Chondrocyte (in vitro differentiated cells): ENCODE measurements at regions not wholly inside any gene's neighbourhood (a gene's known extent, or its start where the extent isn't known, plus 50 kb on each side); places are given as distances from the start of the nearest gene placed in this dataset.
"Not testable (repeated sequence)": the region's sequence is repeated elsewhere in the genome, so short reads cannot be mapped to it uniquely, and the experiment has no call there.

ENCODE experiments used
- DNase-seq: peaks from one replicate; pipeline ENCODE4 v3.0.0; 2021; ENCODE audit warnings: mixed read lengths, low spot score
- H3K27ac Mint-ChIP-seq: one replicate; pipeline ENCODE4 v1.8.0; 2021; ENCODE audit warnings: mild to moderate bottlenecking, moderate library complexity, mixed read lengths; ENCODE audit not compliant: unreplicated experiment
- H3K27me3 Mint-ChIP-seq: 2 replicates; pipeline ENCODE4 v1.8.0; 2021; ENCODE audit warnings: low read depth, mixed read lengths
- H3K36me3 Mint-ChIP-seq: 2 replicates; pipeline ENCODE4 v1.8.0; 2021; ENCODE audit warnings: low read depth, mixed read lengths
- H3K4me1 Mint-ChIP-seq: 2 replicates; pipeline ENCODE4 v1.8.0; 2021; ENCODE audit warnings: low read depth, mild to moderate bottlenecking, mixed read lengths
- H3K4me3 Mint-ChIP-seq: one replicate; pipeline ENCODE4 v1.8.0; 2021; ENCODE audit warnings: mild to moderate bottlenecking, moderate library complexity, mixed read lengths; ENCODE audit not compliant: unreplicated experiment
- H3K9me3 Mint-ChIP-seq: 2 replicates; pipeline ENCODE4 v1.8.0; 2021; ENCODE audit warnings: low read depth, mixed read lengths
- CTCF ChIP-seq: fragments of 200-600 bp; sonication (generic); IDR thresholded peaks from 2 replicates; pipeline ENCODE4 v1.5.0; 2021; ENCODE audit warnings: antibody characterized with exemption, mild to moderate bottlenecking, moderate library complexity

DNA sequence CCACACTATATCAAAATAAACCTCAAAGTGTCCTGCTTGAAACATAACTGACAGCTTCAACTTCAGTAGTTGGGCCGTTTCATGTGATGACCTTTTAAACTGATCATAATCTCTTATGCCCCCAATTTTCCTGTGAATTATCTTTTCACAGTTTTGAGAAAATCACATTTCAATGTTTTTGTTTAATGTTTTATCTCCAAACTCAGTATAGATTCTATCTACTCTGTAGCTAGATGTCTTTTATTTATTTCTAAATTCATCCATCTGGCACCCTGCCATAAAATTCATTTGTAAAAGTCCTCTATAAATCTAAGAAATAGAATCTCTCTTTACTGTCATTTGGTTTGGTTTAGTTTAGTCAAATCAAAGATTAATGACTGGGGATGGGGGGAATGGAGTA lies 557.3 kb downstream of the ANKRD50 start:
- Mint-ChIP-seq H3K27ac (no peak overlapping the region), H3K9me3 (peaks cover 8% of the 10 kb centered on the region), H3K4me3 (no peak overlapping the region), H3K4me1 (peaks cover 13% of the 10 kb centered on the region), H3K27me3 (no peaks in the 10 kb centered on the region), H3K36me3 (no peaks in the 10 kb centered on the region)
- no peak for DNase-seq
- no peak for TF ChIP-seq CTCF

GRCh38 chr4:124157396-124158083 lies 555.0 kb downstream of the ANKRD50 start:
- Mint-ChIP-seq H3K27ac (no peak overlapping the region), H3K27me3 (no peaks in the 10 kb centered on the region), H3K36me3 (no peaks in the 10 kb centered on the region), H3K4me3 (no peak overlapping the region), H3K4me1 (peaks cover 9% of the 10 kb centered on the region), H3K9me3 (peaks cover 8% of the 10 kb centered on the region)
- no peak for TF ChIP-seq CTCF
- DNase-seq, result no peak

DNA sequence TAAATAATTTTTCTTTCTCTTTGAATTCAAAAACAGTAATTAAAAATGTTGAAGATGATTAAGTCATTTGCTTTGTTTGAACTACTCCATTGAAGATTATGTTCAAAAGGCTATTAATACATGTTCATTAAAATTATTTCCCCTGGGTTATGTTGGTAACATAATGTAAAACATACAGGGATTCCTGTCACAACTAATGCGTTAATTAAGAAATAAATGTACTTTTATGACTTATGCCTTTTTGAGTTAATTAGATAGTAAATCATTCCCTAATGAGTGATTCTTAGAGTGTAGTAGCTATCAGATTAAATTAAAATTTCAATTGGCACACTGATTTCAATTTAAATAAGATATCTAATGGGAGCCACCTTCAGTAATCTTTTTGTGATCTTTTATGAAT lies 549.1 kb downstream of the ANKRD50 start:
- no peak for DNase-seq
- H3K9me3 Mint-ChIP-seq, result peaks cover 10% of the 10 kb centered on the region
- TF ChIP-seq CTCF, result no peak
- H3K4me3 Mint-ChIP-seq, result no peak overlapping the region
- H3K27ac Mint-ChIP-seq, result no peak overlapping the region
- peaks cover 6% of the 10 kb centered on the region for H3K4me1 Mint-ChIP-seq
- peaks cover 2% of the 10 kb centered on the region for H3K36me3 Mint-ChIP-seq
- H3K27me3 Mint-ChIP-seq, result no peaks in the 10 kb centered on the region

DNA sequence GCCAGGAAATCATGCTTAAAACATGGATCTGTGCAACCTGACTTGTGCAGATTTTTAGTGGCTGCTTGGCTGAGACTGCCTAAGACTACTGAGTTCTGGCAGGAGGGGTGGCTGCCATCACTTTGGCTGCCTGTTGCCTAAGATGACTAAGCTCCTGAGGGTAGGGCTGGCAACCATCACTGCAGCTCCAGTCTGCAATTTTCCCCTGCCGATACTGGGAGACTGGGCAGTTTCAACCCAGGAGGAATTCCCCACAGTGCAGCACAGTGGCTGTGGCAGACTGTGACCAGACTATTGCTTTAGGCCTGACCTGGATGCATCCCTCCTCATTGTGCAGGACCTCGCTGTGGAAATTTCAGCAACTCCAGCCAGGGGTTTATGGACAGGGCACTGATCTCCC lies 544.9 kb downstream of the ANKRD50 start:
- DNase-seq, result no peak
- Mint-ChIP-seq H3K27me3 (no peaks in the 10 kb centered on the region), H3K9me3 (peaks cover 21% of the 10 kb centered on the region), H3K27ac (no peak overlapping the region), H3K36me3 (peaks cover 11% of the 10 kb centered on the region), H3K4me1 (peaks cover 6% of the 10 kb centered on the region), H3K4me3 (no peak overlapping the region)
- TF ChIP-seq CTCF, result no peak

DNA sequence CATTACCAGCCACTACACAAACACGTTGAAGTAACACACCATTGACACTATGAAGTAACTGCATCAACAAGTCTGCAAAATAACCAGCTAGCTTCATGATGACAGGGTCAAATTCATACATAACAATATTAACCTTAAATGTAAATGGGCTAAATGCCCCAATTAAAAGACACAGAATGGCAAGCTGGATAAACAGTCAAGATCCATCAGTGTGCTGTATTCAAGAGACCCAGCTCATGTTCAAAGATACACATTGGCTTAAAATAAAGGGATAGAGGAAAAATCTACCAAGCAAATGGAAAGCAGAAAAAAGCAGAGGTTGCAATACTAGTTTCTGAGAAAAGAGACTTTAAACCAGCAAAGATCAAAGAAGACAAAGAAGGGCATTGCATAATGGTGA lies 543.0 kb downstream of the ANKRD50 start:
- DNase-seq, H3K4me3 Mint-ChIP-seq, H3K27ac Mint-ChIP-seq, H3K27me3 Mint-ChIP-seq: not testable (repeated sequence)
- H3K36me3 Mint-ChIP-seq, result peaks cover 11% of the 10 kb centered on the region
- H3K9me3 Mint-ChIP-seq, result peaks cover 21% of the 10 kb centered on the region
- H3K4me1 Mint-ChIP-seq, result peaks cover 10% of the 10 kb centered on the region

- H3K27me3 Mint-ChIP-seq, result no peaks in the 10 kb centered on the region
- no peak for TF ChIP-seq CTCF
- H3K27ac Mint-ChIP-seq, result no peak overlapping the region
Observed at GRCh38 chr4:124173912-124174311, 538.6 kb downstream of the ANKRD50 start.

More at GRCh38 chr4:124173912-124174311, 538.6 kb downstream of the ANKRD50 start:
- peaks cover 23% of the 10 kb centered on the region for H3K4me1 Mint-ChIP-seq
- peaks cover 13% of the 10 kb centered on the region for H3K9me3 Mint-ChIP-seq
- peaks cover 5% of the 10 kb centered on the region for H3K36me3 Mint-ChIP-seq
- no peak overlapping the region for H3K4me3 Mint-ChIP-seq
- DNase-seq, result no peak
